ENCODE measurements at regions not wholly inside any gene's neighbourhood (a gene's known extent, or its start where the extent isn't known, plus 50 kb on each side); places are given as distances from the start of the nearest gene placed in this dataset.

GRCh38 chr1:69263921-69264391, 303.8 kb upstream of the LRRC7 start:
- Histone ChIP-seq H3K36me3 (no peaks in the 10 kb centered on the region), H3K9me3 (no peaks in the 10 kb centered on the region), H3K4me1 (peaks cover 0 to 9% (median 0%) of the 10 kb centered on the region in 3 donors), H3K27me3 (no peaks in the 10 kb centered on the region), H3K4me3 (no peak overlapping the region), H3K27ac (no peak overlapping the region)
- TF ChIP-seq POLR2A (IDR thresholded peaks at IDR 0.05) = no peak
- TF ChIP-seq POLR2AphosphoS5 (IDR thresholded peaks at IDR 0.05) = no peak
- TF ChIP-seq CTCF (IDR thresholded peaks at IDR 0.05) = no peak
- TF ChIP-seq EP300 (IDR thresholded peaks at IDR 0.05) = no peak
- ATAC-seq = no peak
- 33 to 44% methylated on average over 3 of the region's 3 CpGs for WGBS, 2 donors (ENCODE audit: low coverage in 1 of 2)

GRCh38 chr1:69269491-69269890, 298.2 kb upstream of the LRRC7 start:
- Histone ChIP-seq H3K27me3 (no peaks in the 10 kb centered on the region), H3K4me3 (no peak overlapping the region), H3K27ac (no peak overlapping the region), H3K9me3 (no peaks in the 10 kb centered on the region), H3K4me1 (peaks cover 0 to 7% (median 0%) of the 10 kb centered on the region in 3 donors), H3K36me3 (no peaks in the 10 kb centered on the region)
- TF ChIP-seq POLR2AphosphoS5 (IDR thresholded peaks at IDR 0.05) (no peak), CTCF (IDR thresholded peaks at IDR 0.05) (no peak)
- WGBS, 2 donors (ENCODE audit: low coverage in 1 of 2) = 88 to 95% methylated on average over 2 of the region's 2 CpGs
- no peak for ATAC-seq

- no peak for ATAC-seq
- Histone ChIP-seq H3K27ac (no peak overlapping the region), H3K36me3 (no peaks in the 10 kb centered on the region), H3K9me3 (no peaks in the 10 kb centered on the region), H3K4me1 (peaks cover 0 to 4% (median 0%) of the 10 kb centered on the region in 3 donors), H3K27me3 (no peaks in the 10 kb centered on the region), H3K4me3 (no peak overlapping the region)
- no peak for TF ChIP-seq EP300 (IDR thresholded peaks at IDR 0.05)
- no peak for TF ChIP-seq POLR2A (IDR thresholded peaks at IDR 0.05)
- no peak for TF ChIP-seq CTCF (IDR thresholded peaks at IDR 0.05)
- TF ChIP-seq POLR2AphosphoS5 (IDR thresholded peaks at IDR 0.05) = no peak
- 22 to 36% methylated on average over 5 of the region's 5 CpGs for WGBS, 2 donors (ENCODE audit: low coverage in 1 of 2)
Measured at GRCh38 chr1:69271587-69272125, 296.1 kb upstream of the LRRC7 start.

- whole genome bisulfite sequencing, 2 donors (ENCODE audit: low coverage in 1 of 2) = 94% methylated on average over 4 of the region's 4 CpGs
- ATAC-seq = no peak
- Histone ChIP-seq H3K9me3 (no peaks in the 10 kb centered on the region), H3K36me3 (no peaks in the 10 kb centered on the region), H3K27ac (no peak overlapping the region), H3K4me1 (peaks cover 0 to 4% (median 0%) of the 10 kb centered on the region in 3 donors), H3K27me3 (no peaks in the 10 kb centered on the region), H3K4me3 (no peak overlapping the region)
- no peak for TF ChIP-seq CTCF (IDR thresholded peaks at IDR 0.05)
- no peak for TF ChIP-seq POLR2A (IDR thresholded peaks at IDR 0.05)
- TF ChIP-seq POLR2AphosphoS5 (IDR thresholded peaks at IDR 0.05) = no peak
- TF ChIP-seq EP300 (IDR thresholded peaks at IDR 0.05) = no peak
Measured at GRCh38 chr1:69272684-69273083, 295.0 kb upstream of the LRRC7 start.

GRCh38 chr1:69278923-69279322, 288.8 kb upstream of the LRRC7 start:
- H3K4me3 ChIP-seq = no peak overlapping the region
- ATAC-seq = no peak
- WGBS, 2 donors (ENCODE audit: low coverage in 1 of 2) = 88 to 100% methylated on average over 2 of the region's 2 CpGs
- TF ChIP-seq POLR2A (IDR thresholded peaks at IDR 0.05) = no peak
- TF ChIP-seq POLR2AphosphoS5 (IDR thresholded peaks at IDR 0.05) = no peak
- TF ChIP-seq EP300 (IDR thresholded peaks at IDR 0.05) = no peak
- no peak for TF ChIP-seq CTCF (IDR thresholded peaks at IDR 0.05)
- H3K4me1 ChIP-seq = peaks cover 0 to 7% (median 0%) of the 10 kb centered on the region in 3 donors
- no peaks in the 10 kb centered on the region for H3K9me3 ChIP-seq
- H3K27ac ChIP-seq = no peak overlapping the region
- H3K27me3 ChIP-seq = no peaks in the 10 kb centered on the region
- H3K36me3 ChIP-seq = no peaks in the 10 kb centered on the region

Data from gastroesophageal sphincter (tissue), 4 donors.